ENCODE measurements at regions not wholly inside any gene's neighbourhood (a gene's known extent, or its start where the extent isn't known, plus 50 kb on each side); places are given as distances from the start of the nearest gene placed in this dataset.

DNA sequence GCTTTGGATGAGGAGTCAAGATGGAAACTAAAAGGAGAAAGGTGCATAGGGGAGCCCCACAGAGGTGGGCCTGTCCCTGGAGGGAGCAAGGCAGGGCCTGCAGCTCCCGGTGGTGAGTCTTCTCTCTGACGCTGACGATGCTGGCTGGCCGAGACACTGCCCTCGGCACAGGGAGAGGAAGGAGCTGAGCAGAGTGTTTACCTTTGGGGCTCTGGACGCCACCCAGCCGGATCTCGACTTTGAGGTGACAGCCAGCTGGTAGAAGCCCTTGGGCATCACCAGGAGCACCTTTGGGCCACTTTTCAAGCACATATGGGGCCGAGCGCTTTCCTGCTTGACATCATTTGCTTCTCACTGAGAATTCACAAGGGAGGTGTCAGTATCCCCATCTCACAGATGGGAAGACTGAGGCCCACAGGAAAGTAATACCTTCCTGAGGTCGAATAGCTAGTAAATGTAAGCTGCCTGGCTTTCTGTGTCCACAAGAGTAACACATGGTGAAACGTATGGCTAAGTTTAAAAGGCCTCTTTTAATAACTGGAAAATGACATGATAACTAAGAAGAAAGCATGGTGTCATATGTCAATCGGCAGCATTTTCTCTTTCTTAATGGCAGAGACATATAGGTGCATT lies 294.3 kb upstream of the TNRC6C start:
- intact Hi-C loops (cut with micrococcal nuclease; ENCODE audit: unreplicated experiment) = no loop called here
- H3F3A ChIP-seq (ENCODE audit: insufficient read depth, low read depth) = no peaks in the 10 kb centered on the region
- H3K4me1 ChIP-seq (replicated peaks; ENCODE audit: insufficient read depth) = no peaks in the 10 kb centered on the region
- H3K36me3 ChIP-seq (ENCODE audit: low read depth) = no peaks in the 10 kb centered on the region
- H3K9me2 ChIP-seq (ENCODE audit: insufficient read depth) = no peaks in the 10 kb centered on the region
- no peaks in the 10 kb centered on the region for H3K9me3 ChIP-seq (ENCODE audit: insufficient read depth, low read depth)
- no peaks in the 10 kb centered on the region for H3K79me2 ChIP-seq (ENCODE audit: low read depth)
- CTCF ChIA-PET = interaction anchor here (0.5 kb wide), 1 partner anchor 613 kb away, joined by 4 read pairs; no protein-coding TSS in a partner anchor
- POLR2A ChIA-PET (ENCODE audit: unreplicated experiment) = no interaction called here
- DNase-seq = no peak
- H4K20me1 ChIP-seq (ENCODE audit: insufficient read depth) = no peaks in the 10 kb centered on the region
- TF ChIP-seq EZH2 (IDR thresholded peaks at IDR 0.05; ENCODE audit: low read depth) = no peak
- TF ChIP-seq, protein P1, sequence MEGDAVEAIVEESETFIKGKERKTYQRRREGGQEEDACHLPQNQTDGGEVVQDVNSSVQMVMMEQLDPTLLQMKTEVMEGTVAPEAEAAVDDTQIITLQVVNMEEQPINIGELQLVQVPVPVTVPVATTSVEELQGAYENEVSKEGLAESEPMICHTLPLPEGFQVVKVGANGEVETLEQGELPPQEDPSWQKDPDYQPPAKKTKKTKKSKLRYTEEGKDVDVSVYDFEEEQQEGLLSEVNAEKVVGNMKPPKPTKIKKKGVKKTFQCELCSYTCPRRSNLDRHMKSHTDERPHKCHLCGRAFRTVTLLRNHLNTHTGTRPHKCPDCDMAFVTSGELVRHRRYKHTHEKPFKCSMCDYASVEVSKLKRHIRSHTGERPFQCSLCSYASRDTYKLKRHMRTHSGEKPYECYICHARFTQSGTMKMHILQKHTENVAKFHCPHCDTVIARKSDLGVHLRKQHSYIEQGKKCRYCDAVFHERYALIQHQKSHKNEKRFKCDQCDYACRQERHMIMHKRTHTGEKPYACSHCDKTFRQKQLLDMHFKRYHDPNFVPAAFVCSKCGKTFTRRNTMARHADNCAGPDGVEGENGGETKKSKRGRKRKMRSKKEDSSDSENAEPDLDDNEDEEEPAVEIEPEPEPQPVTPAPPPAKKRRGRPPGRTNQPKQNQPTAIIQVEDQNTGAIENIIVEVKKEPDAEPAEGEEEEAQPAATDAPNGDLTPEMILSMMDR (conservative IDR thresholded peaks at IDR 0.05) = no peak
- BruUV-seq (replicated peaks) = no TSS peak
- no peak overlapping the region for H2AFZ ChIP-seq
- no peak overlapping the region for H3K4me3 ChIP-seq
- no peak overlapping the region for H3K27ac ChIP-seq
- H3K27me3 ChIP-seq (ENCODE audit: insufficient read depth, low read depth) = peaks cover 53% of the 10 kb centered on the region
- no peak overlapping the region for H3K4me2 ChIP-seq

DNA sequence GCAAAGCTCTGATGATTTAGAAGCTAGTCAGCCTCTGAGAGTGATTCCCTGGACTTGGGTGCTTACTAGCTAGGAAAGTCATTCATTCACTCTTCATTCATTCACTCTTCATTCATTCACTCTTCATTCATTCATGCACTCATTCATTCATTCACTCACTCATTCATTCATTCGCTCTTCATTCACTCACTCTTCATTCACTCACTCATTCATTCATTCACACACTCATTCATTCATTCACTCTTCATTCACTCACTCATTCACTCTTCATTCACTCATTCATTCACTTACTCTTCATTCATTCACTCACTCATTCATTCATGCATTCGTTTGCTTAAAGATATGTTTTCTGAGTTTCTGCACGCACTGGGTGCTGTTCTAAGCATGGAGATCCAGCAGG lies 292.7 kb upstream of the TNRC6C start:
- CTCF ChIA-PET = no interaction called here

DNA sequence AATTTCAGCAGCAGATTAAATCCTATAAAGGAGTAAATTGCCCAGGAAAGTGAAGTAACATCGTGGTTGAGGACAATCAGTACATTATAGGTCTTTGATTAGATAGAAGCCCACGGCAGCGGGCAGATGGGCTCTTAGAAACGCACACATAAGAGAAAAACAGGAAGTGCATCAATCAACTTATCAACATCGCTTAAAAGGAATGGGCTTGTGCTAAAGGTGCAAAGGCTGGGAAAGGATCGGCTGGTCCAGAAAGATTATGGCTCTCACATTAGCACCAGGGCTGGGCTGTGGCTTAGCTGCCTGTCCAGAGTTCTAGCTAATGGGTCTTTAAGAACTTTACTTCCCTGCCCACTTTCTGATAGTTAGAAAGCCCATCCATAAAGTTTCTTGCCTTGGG lies 292.0 kb upstream of the TNRC6C start:
- DNase-seq = no peak
- Histone ChIP-seq H3K4me1 (replicated peaks; ENCODE audit: insufficient read depth) (no peaks in the 10 kb centered on the region), H3K9me2 (ENCODE audit: insufficient read depth) (no peaks in the 10 kb centered on the region), H3K4me2 (no peak overlapping the region), H3K4me3 (no peak overlapping the region), H3K9me3 (ENCODE audit: insufficient read depth, low read depth) (no peaks in the 10 kb centered on the region), H3K27ac (no peak overlapping the region), H4K20me1 (ENCODE audit: insufficient read depth) (no peaks in the 10 kb centered on the region), H3K79me2 (ENCODE audit: low read depth) (no peaks in the 10 kb centered on the region), H3K27me3 (ENCODE audit: insufficient read depth, low read depth) (peaks cover 41% of the 10 kb centered on the region), H3F3A (ENCODE audit: insufficient read depth, low read depth) (no peaks in the 10 kb centered on the region), H3K36me3 (ENCODE audit: low read depth) (no peaks in the 10 kb centered on the region), H2AFZ (no peak overlapping the region)
- BruUV-seq (replicated peaks) = no TSS peak
- intact Hi-C loops (cut with micrococcal nuclease; ENCODE audit: unreplicated experiment) = no loop called here
- no peak for TF ChIP-seq EZH2 (IDR thresholded peaks at IDR 0.05; ENCODE audit: low read depth)
- TF ChIP-seq, protein P1 (conservative IDR thresholded peaks at IDR 0.05) = no peak
- CTCF ChIA-PET = no interaction called here
- POLR2A ChIA-PET (ENCODE audit: unreplicated experiment) = interaction anchor here (0.7 kb wide), 1 partner anchor 111 kb away, joined by 3 read pairs; no protein-coding TSS in a partner anchor

More for the DNA sequence above, 292.7 kb upstream of the TNRC6C start:
- H3K9me3 ChIP-seq (ENCODE audit: insufficient read depth, low read depth) = no peaks in the 10 kb centered on the region
- no peaks in the 10 kb centered on the region for H3F3A ChIP-seq (ENCODE audit: insufficient read depth, low read depth)
- H3K27me3 ChIP-seq (ENCODE audit: insufficient read depth, low read depth) = peaks cover 43% of the 10 kb centered on the region
- no peaks in the 10 kb centered on the region for H3K36me3 ChIP-seq (ENCODE audit: low read depth)
- no peak overlapping the region for H2AFZ ChIP-seq
- TF ChIP-seq, protein P1 (conservative IDR thresholded peaks at IDR 0.05) = no peak
- TF ChIP-seq EZH2 (IDR thresholded peaks at IDR 0.05; ENCODE audit: low read depth) = no peak
- H3K4me3 ChIP-seq = no peak overlapping the region
- no peaks in the 10 kb centered on the region for H3K9me2 ChIP-seq (ENCODE audit: insufficient read depth)
- H3K4me1 ChIP-seq (replicated peaks; ENCODE audit: insufficient read depth) = no peaks in the 10 kb centered on the region
- no peak overlapping the region for H3K4me2 ChIP-seq
- POLR2A ChIA-PET (ENCODE audit: unreplicated experiment) = no interaction called here
- H4K20me1 ChIP-seq (ENCODE audit: insufficient read depth) = no peaks in the 10 kb centered on the region
- no TSS peak for BruUV-seq (replicated peaks)
- intact Hi-C loops (cut with micrococcal nuclease; ENCODE audit: unreplicated experiment) = no loop called here
- H3K79me2 ChIP-seq (ENCODE audit: low read depth) = no peaks in the 10 kb centered on the region
- H3K27ac ChIP-seq = no peak overlapping the region
- DNase-seq = no peak
